ENCODE measurements at regions not wholly inside any gene's neighbourhood (a gene's known extent, or its start where the extent isn't known, plus 50 kb on each side); places are given as distances from the start of the nearest gene placed in this dataset.

DNA sequence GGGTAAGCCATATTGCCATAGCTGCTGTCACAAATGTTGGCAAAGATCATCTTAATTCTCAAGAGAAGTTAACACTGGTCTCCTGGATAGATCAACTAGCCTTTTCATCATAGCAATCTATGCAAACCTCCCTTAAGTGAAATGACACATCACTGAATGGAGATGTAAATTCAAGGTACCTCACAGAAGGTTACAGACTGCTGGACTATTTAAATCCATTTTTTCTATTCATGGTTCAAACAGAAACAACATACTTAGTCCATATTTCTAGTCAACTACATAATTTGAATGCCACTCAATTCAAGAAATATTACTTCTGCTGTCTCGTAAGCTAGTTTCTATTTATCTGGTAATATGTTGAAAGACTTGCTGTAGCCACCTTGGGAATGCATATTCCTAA is 748.3 kb downstream of the C12orf50 start:
- Mint-ChIP-seq H3K27me3 (no peaks in the 10 kb centered on the region), H3K36me3 (ENCODE audit: low read depth) (no peaks in the 10 kb centered on the region), H3K4me1 (peaks cover 10% of the 10 kb centered on the region), H3K27ac (peak overlapping the region; percentile 76), H3K9me3 (no peaks in the 10 kb centered on the region), H3K4me3 (peak overlapping the region; percentile 25)
- no peak for DNase-seq
- intact Hi-C loops (cut with micrococcal nuclease), result loop anchor here (2.0 kb wide), 1 partner anchor 24 kb away; no protein-coding TSS in a partner anchor
- peak; percentile 70 for ATAC-seq (ENCODE audit: low read depth)
- CTCF ChIA-PET, result no interaction called here
- POLR2A ChIA-PET, result no interaction called here
- TF ChIP-seq, protein P1, sequence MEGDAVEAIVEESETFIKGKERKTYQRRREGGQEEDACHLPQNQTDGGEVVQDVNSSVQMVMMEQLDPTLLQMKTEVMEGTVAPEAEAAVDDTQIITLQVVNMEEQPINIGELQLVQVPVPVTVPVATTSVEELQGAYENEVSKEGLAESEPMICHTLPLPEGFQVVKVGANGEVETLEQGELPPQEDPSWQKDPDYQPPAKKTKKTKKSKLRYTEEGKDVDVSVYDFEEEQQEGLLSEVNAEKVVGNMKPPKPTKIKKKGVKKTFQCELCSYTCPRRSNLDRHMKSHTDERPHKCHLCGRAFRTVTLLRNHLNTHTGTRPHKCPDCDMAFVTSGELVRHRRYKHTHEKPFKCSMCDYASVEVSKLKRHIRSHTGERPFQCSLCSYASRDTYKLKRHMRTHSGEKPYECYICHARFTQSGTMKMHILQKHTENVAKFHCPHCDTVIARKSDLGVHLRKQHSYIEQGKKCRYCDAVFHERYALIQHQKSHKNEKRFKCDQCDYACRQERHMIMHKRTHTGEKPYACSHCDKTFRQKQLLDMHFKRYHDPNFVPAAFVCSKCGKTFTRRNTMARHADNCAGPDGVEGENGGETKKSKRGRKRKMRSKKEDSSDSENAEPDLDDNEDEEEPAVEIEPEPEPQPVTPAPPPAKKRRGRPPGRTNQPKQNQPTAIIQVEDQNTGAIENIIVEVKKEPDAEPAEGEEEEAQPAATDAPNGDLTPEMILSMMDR (IDR thresholded peaks at IDR 0.05), result no peak

- Mint-ChIP-seq H3K4me1 (peaks cover 10% of the 10 kb centered on the region), H3K27ac (peak overlapping the region; percentile 76), H3K27me3 (no peaks in the 10 kb centered on the region), H3K4me3 (peak overlapping the region; percentile 25), H3K36me3 (ENCODE audit: low read depth) (no peaks in the 10 kb centered on the region), H3K9me3 (no peaks in the 10 kb centered on the region)
- TF ChIP-seq, protein P1 (IDR thresholded peaks at IDR 0.05), result no peak
- intact Hi-C loops (cut with micrococcal nuclease), result loop anchor here (2.0 kb wide), 1 partner anchor 24 kb away; no protein-coding TSS in a partner anchor
- CTCF ChIA-PET, result no interaction called here
- ATAC-seq (ENCODE audit: low read depth) (peak; percentile 80), DNase-seq (no peak)
- POLR2A ChIA-PET, result no interaction called here
Observed at GRCh38 chr12:87280356-87280755, 748.8 kb downstream of the C12orf50 start.

- Mint-ChIP-seq H3K4me1 (peaks cover 3% of the 10 kb centered on the region), H3K4me3 (no peak overlapping the region), H3K9me3 (no peaks in the 10 kb centered on the region), H3K36me3 (ENCODE audit: low read depth) (no peaks in the 10 kb centered on the region), H3K27me3 (no peaks in the 10 kb centered on the region), H3K27ac (no peak overlapping the region)
- TF ChIP-seq, protein P1 (IDR thresholded peaks at IDR 0.05), result no peak
- intact Hi-C loops (cut with micrococcal nuclease), result loop anchor here (1.0 to 10.0 kb wide), 3 partner anchors 48 to 574 kb away; no protein-coding TSS in a partner anchor
- ATAC-seq (ENCODE audit: low read depth) (no peak), DNase-seq (no peak)
- CTCF ChIA-PET, result interaction anchor here (0.6 to 1.5 kb wide), 3 partner anchors 14 to 573 kb away, joined by 3 read pairs; no protein-coding TSS in a partner anchor
- POLR2A ChIA-PET, result no interaction called here
Observed at GRCh38 chr12:87274594-87275245, 754.5 kb downstream of the C12orf50 start.

- TF ChIP-seq, protein P1 (IDR thresholded peaks at IDR 0.05), result no peak
- CTCF ChIA-PET, result no interaction called here
- Mint-ChIP-seq H3K4me3 (no peak overlapping the region), H3K36me3 (ENCODE audit: low read depth) (no peaks in the 10 kb centered on the region), H3K4me1 (peaks cover 3% of the 10 kb centered on the region), H3K9me3 (no peaks in the 10 kb centered on the region), H3K27me3 (no peaks in the 10 kb centered on the region), H3K27ac (no peak overlapping the region)
- POLR2A ChIA-PET, result no interaction called here
- intact Hi-C loops (cut with micrococcal nuclease), result loop anchor here (10.0 kb wide), 1 partner anchor 392 kb away; no protein-coding TSS in a partner anchor
- DNase-seq, result no peak
- no peak for ATAC-seq (ENCODE audit: low read depth)
Observed at GRCh38 chr12:87272851-87273250, 756.4 kb downstream of the C12orf50 start.

GRCh38 chr12:87270919-87271318 is 758.3 kb downstream of the C12orf50 start:
- Mint-ChIP-seq H3K4me1 (peaks cover 3% of the 10 kb centered on the region), H3K36me3 (ENCODE audit: low read depth) (no peaks in the 10 kb centered on the region), H3K27me3 (no peaks in the 10 kb centered on the region), H3K4me3 (no peak overlapping the region), H3K27ac (no peak overlapping the region), H3K9me3 (no peaks in the 10 kb centered on the region)
- ChIA-PET CTCF (no interaction called here), POLR2A (no interaction called here)
- ATAC-seq (ENCODE audit: low read depth) (no peak), DNase-seq (no peak)
- TF ChIP-seq, protein P1 (IDR thresholded peaks at IDR 0.05), result no peak
- intact Hi-C loops (cut with micrococcal nuclease), result loop anchor here (10.0 kb wide), 1 partner anchor 394 kb away; no protein-coding TSS in a partner anchor
